AG09309 (cell line): ENCODE measurements at regions not wholly inside any gene's neighbourhood (a gene's known extent, or its start where the extent isn't known, plus 50 kb on each side); places are given as distances from the start of the nearest gene placed in this dataset.
"Not testable (repeated sequence)": the region's sequence is repeated elsewhere in the genome, so short reads cannot be mapped to it uniquely, and the experiment has no call there.

Experiments used
- DNase-seq: peaks from one replicate; pipeline ENCODE4 v3.0.0-alpha.2; 2010; ENCODE audit warnings: low read depth
- H3K4me3 ChIP-seq: 2 replicates; pipeline ENCODE4 v1.5.1; 2011; ENCODE audit warnings: mild to moderate bottlenecking, low read depth, low read length, moderate library complexity; ENCODE audit not compliant: control insufficient read depth
- TF ChIP-seq, protein P1 (sequence below): IDR thresholded peaks from 2 replicates; pipeline ENCODE4 v1.5.1; 2011; ENCODE audit warnings: mild to moderate bottlenecking, low read depth, low read length, inconsistent platforms; ENCODE audit not compliant: insufficient read depth, control insufficient read depth; ENCODE audit errors: missing control alignments

GRCh38 chr9:38130724-38131123 lies 61.7 kb upstream of the SHB start:
- DNase-seq: no peak
- TF ChIP-seq, protein P1, sequence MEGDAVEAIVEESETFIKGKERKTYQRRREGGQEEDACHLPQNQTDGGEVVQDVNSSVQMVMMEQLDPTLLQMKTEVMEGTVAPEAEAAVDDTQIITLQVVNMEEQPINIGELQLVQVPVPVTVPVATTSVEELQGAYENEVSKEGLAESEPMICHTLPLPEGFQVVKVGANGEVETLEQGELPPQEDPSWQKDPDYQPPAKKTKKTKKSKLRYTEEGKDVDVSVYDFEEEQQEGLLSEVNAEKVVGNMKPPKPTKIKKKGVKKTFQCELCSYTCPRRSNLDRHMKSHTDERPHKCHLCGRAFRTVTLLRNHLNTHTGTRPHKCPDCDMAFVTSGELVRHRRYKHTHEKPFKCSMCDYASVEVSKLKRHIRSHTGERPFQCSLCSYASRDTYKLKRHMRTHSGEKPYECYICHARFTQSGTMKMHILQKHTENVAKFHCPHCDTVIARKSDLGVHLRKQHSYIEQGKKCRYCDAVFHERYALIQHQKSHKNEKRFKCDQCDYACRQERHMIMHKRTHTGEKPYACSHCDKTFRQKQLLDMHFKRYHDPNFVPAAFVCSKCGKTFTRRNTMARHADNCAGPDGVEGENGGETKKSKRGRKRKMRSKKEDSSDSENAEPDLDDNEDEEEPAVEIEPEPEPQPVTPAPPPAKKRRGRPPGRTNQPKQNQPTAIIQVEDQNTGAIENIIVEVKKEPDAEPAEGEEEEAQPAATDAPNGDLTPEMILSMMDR: no peak
- H3K4me3 ChIP-seq: no peak overlapping the region

DNA sequence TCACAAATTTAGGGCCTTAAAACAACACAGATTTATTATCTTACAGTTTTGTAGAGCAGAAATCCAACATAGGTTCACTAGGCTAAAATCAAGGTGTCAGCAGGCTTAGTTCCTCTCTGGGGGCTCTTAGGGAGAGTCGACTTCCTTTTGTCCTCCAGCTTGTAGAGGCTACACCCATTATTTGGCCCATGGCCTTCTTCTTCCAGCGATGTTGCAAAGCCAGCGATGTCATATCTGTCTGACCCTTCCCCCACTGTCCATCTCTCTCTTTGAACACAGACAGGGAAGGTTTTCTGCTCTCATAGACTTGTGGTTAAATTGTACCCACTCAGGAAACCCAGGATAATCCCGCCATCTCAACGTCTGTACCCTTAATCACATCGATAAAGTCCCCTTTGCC lies 60.3 kb upstream of the SHB start:
- H3K4me3 ChIP-seq: no peak overlapping the region
- DNase-seq: no peak
- TF ChIP-seq, protein P1: no peak

DNA sequence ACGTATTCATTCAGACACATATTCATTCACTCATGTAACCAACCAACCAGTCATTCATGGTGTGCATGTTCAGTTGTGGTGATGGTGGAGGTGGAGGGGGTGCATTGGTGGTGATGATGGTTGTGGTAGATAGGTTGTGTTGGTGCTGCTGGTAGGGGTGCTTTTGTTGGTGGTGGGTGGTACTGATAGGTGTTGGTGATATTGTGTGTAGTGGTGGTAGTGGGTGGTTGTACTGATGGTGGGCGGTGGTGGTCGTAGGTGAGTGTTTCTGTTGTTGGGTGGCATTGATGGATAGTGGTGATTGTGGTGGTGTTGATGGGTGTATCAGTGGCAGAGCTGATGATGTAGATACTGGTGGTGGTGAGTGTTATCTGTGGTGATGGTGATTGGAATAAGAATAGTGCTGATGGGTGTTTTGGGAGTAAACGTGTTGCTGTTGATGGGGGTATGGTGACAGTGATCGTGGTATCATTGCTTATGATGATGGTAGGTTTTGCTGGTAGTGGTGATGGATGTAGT lies 59.8 kb upstream of the SHB start:
- no peak overlapping the region for H3K4me3 ChIP-seq
- no peak for DNase-seq
- TF ChIP-seq, protein P1: no peak

- no peak overlapping the region for H3K4me3 ChIP-seq
- TF ChIP-seq, protein P1: no peak
These were observed 58.3 kb upstream of the SHB start for GRCh38 chr9:38127271-38127839.

GRCh38 chr9:38126730-38127129 lies 57.7 kb upstream of the SHB start:
- TF ChIP-seq, protein P1: no peak
- DNase-seq: no peak
- no peak overlapping the region for H3K4me3 ChIP-seq

More at GRCh38 chr9:38127271-38127839, 58.3 kb upstream of the SHB start:
- no peak for DNase-seq

GRCh38 chr9:38125889-38126288 lies 56.9 kb upstream of the SHB start:
- TF ChIP-seq, protein P1: no peak
- DNase-seq: no peak
- H3K4me3 ChIP-seq: no peak overlapping the region

DNA sequence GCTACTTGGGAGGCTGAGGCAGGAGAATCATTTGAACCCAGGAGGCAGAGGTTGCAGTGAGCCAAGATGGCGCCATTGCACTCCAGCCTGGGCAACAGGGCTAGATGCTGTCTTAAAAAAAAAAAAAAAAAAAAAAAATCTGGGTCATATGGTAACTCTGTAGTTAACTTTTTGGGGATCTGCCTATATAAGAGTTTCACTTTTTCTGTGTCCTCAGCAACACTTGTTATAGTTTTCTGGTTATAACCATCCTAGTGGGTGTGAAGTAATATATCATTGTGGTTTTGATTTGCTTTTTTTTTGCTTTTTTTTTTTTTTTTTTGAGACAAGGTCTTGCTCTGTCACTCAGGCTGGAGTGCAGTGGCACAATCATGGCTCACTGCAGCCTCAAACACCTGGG lies 54.3 kb upstream of the SHB start:
- not testable (repeated sequence) for DNase-seq, H3K4me3 ChIP-seq
